NCI-H510A (cell line): ENCODE measurements at regions not wholly inside any gene's neighbourhood (a gene's known extent, or its start where the extent isn't known, plus 50 kb on each side); places are given as distances from the start of the nearest gene placed in this dataset.
"Not testable (repeated sequence)": the region's sequence is repeated elsewhere in the genome, so short reads cannot be mapped to it uniquely, and the experiment has no call there.

Experiments
- DNase-seq: peaks from one replicate; lab custom pipeline; 2025; lab: John Stamatoyannopoulos, UW

GRCh38 chr2:146405402-146406309, 1439.2 kb upstream of the ACVR2A start:
- not testable (repeated sequence) for DNase-seq

DNA sequence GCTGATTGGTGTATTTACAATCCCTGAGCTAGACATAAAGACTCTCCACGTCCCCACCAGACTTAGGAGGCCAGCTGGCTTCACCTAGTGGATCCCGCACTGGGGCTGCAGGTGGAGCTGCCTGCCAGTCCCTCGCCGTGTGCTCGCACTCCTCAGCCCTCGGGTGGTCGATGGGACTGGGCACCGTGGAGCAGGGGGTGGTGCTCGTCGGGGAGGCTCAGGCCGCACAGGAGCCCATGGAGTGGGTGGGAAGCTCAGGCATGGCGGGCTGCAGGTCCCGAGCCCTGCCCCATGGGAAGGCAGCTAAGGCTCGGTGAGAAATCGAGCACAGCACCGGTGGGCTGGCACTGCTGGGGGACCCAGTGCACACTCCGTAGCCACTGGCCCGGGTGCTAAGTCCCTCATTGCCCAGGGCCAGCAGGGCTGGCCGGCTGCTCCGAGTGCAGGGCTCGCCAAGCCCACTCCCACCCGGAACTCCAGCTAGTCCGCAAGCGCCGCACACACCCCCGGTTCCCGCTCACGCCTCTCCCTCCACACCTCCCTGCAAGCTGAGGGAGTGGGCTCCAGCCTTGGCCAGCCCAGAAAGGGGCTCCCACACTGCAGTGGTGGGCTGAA, 1441.2 kb upstream of the ACVR2A start:
- not testable (repeated sequence) for DNase-seq

GRCh38 chr2:146392631-146393030, 1452.2 kb upstream of the ACVR2A start:
- DNase-seq, result no peak

DNA sequence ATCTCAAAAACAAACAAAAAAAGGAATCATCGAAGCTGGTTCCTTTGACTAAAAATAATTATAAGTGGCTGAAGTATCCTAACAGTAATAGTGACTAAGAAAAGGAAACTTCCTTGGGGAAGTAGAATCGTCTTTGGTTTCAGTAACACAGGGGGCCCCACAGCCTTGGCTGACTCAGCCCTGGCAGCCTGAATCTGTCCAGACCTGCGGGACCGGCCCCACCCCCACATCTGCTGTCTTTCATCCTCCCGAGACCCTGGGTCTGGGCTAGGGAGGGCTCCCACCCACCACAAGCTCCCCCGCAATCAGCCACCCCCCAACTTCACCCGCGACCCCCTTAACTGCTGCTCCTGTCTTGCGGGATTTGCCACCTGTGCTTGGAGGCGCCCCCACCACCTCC, 1452.6 kb upstream of the ACVR2A start:
- DNase-seq, result no peak

DNA sequence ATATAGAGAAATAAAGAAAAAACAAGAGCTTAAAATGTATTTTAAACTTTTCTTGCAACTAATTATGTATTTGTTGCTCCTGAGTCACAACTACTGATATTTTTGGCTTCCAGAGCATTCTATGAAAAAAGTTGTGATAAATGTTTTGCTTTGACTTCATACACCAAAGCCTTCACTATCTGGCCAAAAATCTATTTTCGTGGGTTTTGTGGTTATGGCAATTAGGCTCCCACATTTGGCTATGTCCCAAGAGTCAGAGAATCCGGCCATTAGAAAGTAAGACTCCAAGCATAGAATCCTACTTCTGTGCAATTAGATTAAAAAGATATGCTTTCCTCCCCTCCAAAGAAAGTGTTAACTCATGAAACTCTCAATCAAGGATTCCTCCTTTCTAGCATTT, 1456.1 kb upstream of the ACVR2A start:
- DNase-seq, result no peak

GRCh38 chr2:146386096-146386495, 1458.7 kb upstream of the ACVR2A start:
- no peak for DNase-seq

GRCh38 chr2:146385031-146385430, 1459.8 kb upstream of the ACVR2A start:
- no peak for DNase-seq

GRCh38 chr2:146376511-146377064, 1468.2 kb upstream of the ACVR2A start:
- DNase-seq, result no peak

DNA sequence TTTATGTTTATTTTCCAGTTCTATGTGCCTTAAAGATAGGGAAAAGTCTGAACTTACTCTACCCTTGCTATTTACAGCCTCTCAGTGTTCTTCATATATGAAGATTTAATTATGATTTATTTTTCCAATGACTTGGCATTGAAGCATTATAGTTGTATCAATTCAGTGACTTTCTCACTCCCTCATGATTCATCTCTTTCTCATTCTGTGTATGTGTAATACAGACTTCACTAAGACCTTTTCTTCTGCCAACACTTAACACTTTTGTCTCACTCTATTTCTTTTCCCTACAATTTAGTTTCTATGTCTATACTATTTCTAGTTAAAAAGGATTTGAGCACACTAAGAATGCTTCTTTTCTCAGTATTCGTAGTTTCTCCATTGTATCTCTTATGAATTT, 1470.3 kb upstream of the ACVR2A start:
- DNase-seq, result no peak

GRCh38 chr2:146371364-146371763, 1473.5 kb upstream of the ACVR2A start:
- DNase-seq, result not testable (repeated sequence)

DNA sequence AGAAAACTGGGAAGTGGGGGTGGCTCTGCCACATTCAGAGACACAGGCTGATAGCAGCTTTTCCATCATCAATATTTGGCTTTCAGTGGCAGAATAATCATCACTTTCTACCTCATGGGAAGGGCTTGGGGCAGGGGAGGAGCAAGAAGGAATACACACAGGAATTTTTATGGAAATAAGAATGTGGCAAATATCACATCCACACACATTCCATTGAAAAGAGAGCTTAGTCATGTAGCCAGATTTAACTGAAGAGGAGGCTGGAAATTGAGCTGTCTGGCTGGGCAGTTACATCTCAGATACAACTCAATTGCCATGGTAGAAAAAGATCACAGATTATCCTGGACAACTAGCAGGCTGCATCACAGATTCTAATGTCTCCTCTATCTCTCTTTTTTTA, 1474.0 kb upstream of the ACVR2A start:
- DNase-seq, result no peak

- DNase-seq, result no peak
Observed at GRCh38 chr2:146366276-146366675, 1478.6 kb upstream of the ACVR2A start.

DNA sequence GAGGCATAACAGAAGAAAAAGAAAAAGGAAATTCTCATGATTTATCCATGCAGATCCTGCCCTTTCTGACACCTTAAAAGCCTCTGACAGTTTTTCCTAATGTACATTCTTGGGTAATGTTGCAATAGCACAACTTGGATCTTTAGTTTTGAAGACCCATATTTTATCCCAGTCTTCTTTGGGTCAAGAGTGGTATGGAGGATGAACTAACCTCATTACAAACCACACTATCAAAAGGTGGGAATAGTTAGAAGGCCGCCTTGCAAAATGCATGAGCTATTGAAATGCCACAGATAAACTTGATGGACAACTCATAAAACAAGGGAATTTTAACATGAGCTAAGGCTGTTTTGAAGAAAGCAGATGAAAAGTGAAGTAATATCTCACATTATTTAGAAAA, 1479.8 kb upstream of the ACVR2A start:
- DNase-seq, result no peak

DNA sequence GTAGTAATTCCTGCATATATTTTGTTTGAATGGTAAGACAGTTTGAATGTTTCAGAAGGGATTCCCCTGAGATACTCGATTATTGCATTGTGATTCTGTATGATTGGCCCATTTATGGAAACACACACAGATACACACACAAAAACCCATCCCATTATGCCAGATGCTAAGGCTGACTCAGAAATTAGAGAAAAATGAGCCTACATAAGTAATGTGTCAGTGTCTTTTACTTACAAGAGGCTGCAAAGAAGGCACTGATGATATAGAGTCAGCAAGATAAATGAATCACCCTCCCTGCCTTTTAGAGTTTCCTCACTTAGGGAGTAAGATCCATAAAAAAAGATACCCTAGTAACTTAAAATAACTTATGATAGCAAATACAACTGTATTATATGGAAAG, 1481.1 kb upstream of the ACVR2A start:
- DNase-seq, result no peak

DNA sequence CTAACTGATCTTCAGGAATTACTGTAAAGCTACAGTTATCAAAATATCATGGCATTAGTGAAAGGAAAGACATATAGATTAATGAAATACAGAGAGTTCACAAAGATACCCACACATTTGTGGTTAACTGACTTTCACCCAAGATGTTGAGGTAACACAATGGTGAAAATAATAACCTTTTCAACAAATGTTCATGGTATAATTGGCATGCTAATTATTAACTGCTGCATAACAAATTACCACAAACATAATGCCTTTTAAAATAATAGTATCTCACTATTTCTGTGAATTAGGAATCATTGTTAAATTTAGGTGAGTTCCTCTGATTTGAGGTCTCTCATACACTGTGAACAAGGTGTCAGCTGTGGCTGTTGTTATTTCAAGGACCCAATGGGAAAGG, 1493.1 kb upstream of the ACVR2A start:
- DNase-seq, result no peak

DNA sequence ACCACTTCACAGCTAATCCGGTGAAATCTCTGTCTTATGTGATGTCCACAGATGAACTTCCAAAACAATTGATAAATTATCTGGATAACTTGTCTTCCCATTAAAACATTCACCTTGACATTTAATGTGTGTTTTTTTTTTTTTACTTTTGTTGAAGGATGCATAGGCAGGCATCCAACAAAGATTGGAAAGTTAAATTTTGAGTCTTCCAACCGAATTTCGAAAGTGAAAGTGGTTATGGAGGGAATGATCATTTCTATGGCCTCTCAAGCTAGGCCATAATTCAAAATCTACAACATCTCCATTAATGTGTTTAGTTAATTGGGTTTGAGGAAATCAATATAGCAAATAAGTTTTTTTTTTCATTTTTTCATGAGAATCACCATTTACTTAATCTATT, 1495.5 kb upstream of the ACVR2A start:
- DNase-seq, result no peak

DNA sequence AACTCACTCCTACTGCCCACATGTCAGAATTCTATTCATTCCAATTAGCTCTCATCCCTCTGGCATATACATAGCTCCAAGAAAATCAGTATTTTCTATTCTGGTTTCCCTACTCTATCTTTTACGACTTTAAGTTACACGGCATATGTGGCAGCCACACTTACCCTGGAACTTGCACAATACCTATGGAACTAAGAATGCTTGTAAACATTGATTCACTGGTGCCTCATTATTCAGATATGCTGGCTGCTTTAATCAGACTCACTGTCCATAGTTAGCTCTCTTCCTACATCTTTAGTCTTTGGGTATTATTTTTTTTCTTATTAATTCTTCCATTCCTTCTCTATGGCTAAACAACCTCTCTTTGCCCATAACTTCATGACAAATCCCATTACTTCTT, 1519.9 kb upstream of the ACVR2A start:
- no peak for DNase-seq

DNA sequence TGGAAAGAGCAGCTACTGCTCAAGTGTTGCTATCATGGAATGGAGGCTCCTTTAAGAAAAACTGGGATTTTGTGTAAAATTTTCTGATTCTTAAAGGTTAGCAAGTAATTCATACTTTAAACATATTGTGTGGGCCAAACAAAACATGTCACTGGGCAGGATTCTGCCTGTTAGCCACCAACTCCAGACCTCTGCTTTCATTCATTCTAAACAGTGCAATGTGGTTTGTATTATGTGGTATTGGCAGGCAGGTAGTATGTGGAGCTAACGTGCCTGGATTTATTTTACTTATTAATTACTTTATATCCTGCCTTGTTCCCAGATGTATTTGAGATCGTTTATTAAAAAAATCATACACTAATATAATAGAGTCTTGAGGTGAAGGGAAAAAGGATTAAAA, 1521.3 kb upstream of the ACVR2A start:
- no peak for DNase-seq

- DNase-seq, result no peak
Observed at GRCh38 chr2:146321175-146321574, 1523.7 kb upstream of the ACVR2A start.

- no peak for DNase-seq
Observed at GRCh38 chr2:146317959-146318358, 1526.9 kb upstream of the ACVR2A start.

- DNase-seq, result no peak
Observed at GRCh38 chr2:146312899-146313298, 1531.9 kb upstream of the ACVR2A start.

GRCh38 chr2:146305164-146305563, 1539.7 kb upstream of the ACVR2A start:
- DNase-seq, result no peak

- no peak for DNase-seq
Observed at GRCh38 chr2:146301287-146301686, 1543.5 kb upstream of the ACVR2A start.
